ENCODE measurements at regions not wholly inside any gene's neighbourhood (a gene's known extent, or its start where the extent isn't known, plus 50 kb on each side); places are given as distances from the start of the nearest gene placed in this dataset.

DNA sequence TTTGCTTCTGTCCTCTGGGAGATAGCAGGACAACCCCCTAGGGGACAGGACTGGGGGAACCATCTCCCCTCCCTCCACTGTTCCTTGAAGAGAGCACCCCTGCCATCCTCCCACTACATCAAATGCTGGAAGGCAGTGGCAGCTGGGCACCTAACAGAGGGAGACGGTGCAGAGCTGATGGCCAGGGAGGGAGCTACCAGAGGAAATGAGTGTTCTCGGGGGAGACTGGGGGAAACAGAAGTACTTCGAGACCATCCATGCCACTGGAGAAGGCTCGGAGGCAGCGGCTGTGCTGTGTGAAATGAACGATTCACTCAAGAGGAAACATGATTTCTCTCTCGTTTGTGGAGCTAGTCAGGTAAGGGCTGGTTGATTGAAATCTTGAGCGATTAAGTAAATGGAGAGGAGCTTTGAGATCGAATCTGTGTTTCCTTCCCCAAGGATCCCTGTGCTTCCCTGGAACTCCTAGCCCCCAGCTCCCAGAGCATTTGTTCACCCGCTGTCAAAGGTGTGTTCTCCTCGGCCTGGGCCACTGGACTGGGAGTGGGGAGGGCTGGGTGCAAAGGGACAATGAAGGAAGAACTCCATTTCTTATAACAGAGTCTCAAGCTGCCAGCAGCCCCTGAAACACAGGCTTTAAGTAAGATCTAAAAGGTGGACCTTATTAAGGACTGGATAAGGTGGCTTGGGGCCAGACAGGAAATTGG is 261.3 kb upstream of the MOCS1 start:
- Histone ChIP-seq H3K9me3 (ENCODE audit: control insufficient read depth in 2 of 2, insufficient read depth in 1 of 2, low read length in 1 of 2) (no peaks in the 10 kb centered on the region), H3K4me3 (ENCODE audit: low read length in 2 of 2) (no peak overlapping the region), H3K27ac (ENCODE audit: low read depth in 1 of 2, low read length in 1 of 2) (no peak overlapping the region), H3K36me3 (ENCODE audit: control insufficient read depth in 2 of 2, insufficient read depth in 2 of 2, low read length in 1 of 2) (no peaks in the 10 kb centered on the region), H3K4me1 (ENCODE audit: control insufficient read depth in 2 of 2, insufficient read depth in 2 of 2, low read length in 2 of 2) (no peaks in the 10 kb centered on the region), H3K27me3 (ENCODE audit: control insufficient read depth in 2 of 2, insufficient read depth in 1 of 2, low read length in 1 of 2) (no peaks in the 10 kb centered on the region)
- WGBS, result 89% methylated on average over 11 of the region's 11 CpGs
- no peak for DNase-seq (ENCODE audit: low read depth in 6 of 9, low spot score in 9 of 9)

DNA sequence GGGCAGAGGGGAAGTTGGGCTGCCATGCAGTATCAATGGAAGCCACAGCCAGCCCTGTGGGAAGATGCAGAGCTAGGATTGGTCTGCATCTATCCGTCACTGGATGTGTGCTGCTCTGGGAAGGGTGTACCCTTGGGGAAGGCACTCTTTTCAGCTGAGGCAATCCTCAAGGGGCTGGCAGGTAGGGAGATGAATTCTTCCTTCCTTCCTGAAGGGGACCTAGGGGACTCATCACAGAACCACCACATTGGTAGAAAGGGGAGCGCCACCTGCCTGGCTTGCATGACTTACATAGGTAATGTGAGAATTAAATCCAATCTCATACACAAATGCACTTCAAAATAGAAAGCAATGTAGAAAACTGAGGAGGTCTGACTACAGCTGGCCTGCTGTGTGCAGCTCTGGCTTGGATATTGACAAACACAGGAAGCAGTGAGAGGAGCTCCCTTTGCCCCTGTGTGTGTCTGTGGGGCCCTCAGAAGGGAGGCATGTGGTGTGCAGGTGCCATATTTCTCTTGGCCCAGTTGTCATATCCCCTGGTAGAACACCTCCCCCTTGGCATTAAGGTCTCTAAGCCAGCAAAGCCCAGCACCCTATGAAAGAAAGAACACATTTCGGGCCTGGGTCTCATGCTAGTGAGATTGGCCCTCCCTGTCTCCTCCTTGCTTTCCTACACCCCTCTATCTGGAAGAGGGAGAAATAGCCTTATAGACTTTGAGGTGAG is 260.3 kb upstream of the MOCS1 start:
- Histone ChIP-seq H3K9me3 (ENCODE audit: control insufficient read depth in 2 of 2, insufficient read depth in 1 of 2, low read length in 1 of 2) (no peaks in the 10 kb centered on the region), H3K36me3 (ENCODE audit: control insufficient read depth in 2 of 2, insufficient read depth in 2 of 2, low read length in 1 of 2) (no peaks in the 10 kb centered on the region), H3K4me3 (ENCODE audit: low read length in 2 of 2) (no peak overlapping the region), H3K4me1 (ENCODE audit: control insufficient read depth in 2 of 2, insufficient read depth in 2 of 2, low read length in 2 of 2) (no peaks in the 10 kb centered on the region), H3K27ac (ENCODE audit: low read depth in 1 of 2, low read length in 1 of 2) (no peak overlapping the region), H3K27me3 (ENCODE audit: control insufficient read depth in 2 of 2, insufficient read depth in 1 of 2, low read length in 1 of 2) (no peaks in the 10 kb centered on the region)
- DNase-seq (ENCODE audit: low read depth in 6 of 9, low spot score in 9 of 9), result peak in 1 of 9 donors; percentile 2
- WGBS, result 93% methylated on average over 3 of the region's 3 CpGs

- no peak for DNase-seq (ENCODE audit: low read depth in 6 of 9, low spot score in 9 of 9)
- WGBS, result 89% methylated on average over 4 of the region's 4 CpGs
- Histone ChIP-seq H3K9me3 (ENCODE audit: control insufficient read depth in 2 of 2, insufficient read depth in 1 of 2, low read length in 1 of 2) (no peaks in the 10 kb centered on the region), H3K27ac (ENCODE audit: low read depth in 1 of 2, low read length in 1 of 2) (no peak overlapping the region), H3K4me3 (ENCODE audit: low read length in 2 of 2) (no peak overlapping the region), H3K36me3 (ENCODE audit: control insufficient read depth in 2 of 2, insufficient read depth in 2 of 2, low read length in 1 of 2) (no peaks in the 10 kb centered on the region), H3K27me3 (ENCODE audit: control insufficient read depth in 2 of 2, insufficient read depth in 1 of 2, low read length in 1 of 2) (no peaks in the 10 kb centered on the region), H3K4me1 (ENCODE audit: control insufficient read depth in 2 of 2, insufficient read depth in 2 of 2, low read length in 2 of 2) (no peaks in the 10 kb centered on the region)
Observed at GRCh38 chr6:40192516-40192915, 258.3 kb upstream of the MOCS1 start.

- no peak for DNase-seq (ENCODE audit: low read depth in 6 of 9, low spot score in 9 of 9)
- 71% methylated on average over 1 of the region's 1 CpG for WGBS
- peaks cover 2 to 5% of the 10 kb centered on the region in 2 donors for H3K9me3 ChIP-seq (ENCODE audit: control insufficient read depth in 2 of 2, insufficient read depth in 1 of 2, low read length in 1 of 2)
Observed at GRCh38 chr6:40188931-40189330, 254.7 kb upstream of the MOCS1 start.

GRCh38 chr6:40187535-40188144 is 253.4 kb upstream of the MOCS1 start:
- H3K27me3 ChIP-seq (ENCODE audit: control insufficient read depth in 2 of 2, insufficient read depth in 1 of 2, low read length in 1 of 2), result no peaks in the 10 kb centered on the region
- WGBS, result 73% methylated on average over 5 of the region's 5 CpGs
- H3K4me3 ChIP-seq (ENCODE audit: low read length in 2 of 2), result no peak overlapping the region
- H3K27ac ChIP-seq (ENCODE audit: low read depth in 1 of 2, low read length in 1 of 2), result no peak overlapping the region
- peaks cover 3 to 7% of the 10 kb centered on the region in 2 donors for H3K9me3 ChIP-seq (ENCODE audit: control insufficient read depth in 2 of 2, insufficient read depth in 1 of 2, low read length in 1 of 2)
- no peak for DNase-seq (ENCODE audit: low read depth in 6 of 9, low spot score in 9 of 9)
- H3K4me1 ChIP-seq (ENCODE audit: control insufficient read depth in 2 of 2, insufficient read depth in 2 of 2, low read length in 2 of 2), result no peaks in the 10 kb centered on the region
- H3K36me3 ChIP-seq (ENCODE audit: control insufficient read depth in 2 of 2, insufficient read depth in 2 of 2, low read length in 1 of 2), result no peaks in the 10 kb centered on the region

More at GRCh38 chr6:40188931-40189330, 254.7 kb upstream of the MOCS1 start:
- Histone ChIP-seq H3K36me3 (ENCODE audit: control insufficient read depth in 2 of 2, insufficient read depth in 2 of 2, low read length in 1 of 2) (no peaks in the 10 kb centered on the region), H3K4me3 (ENCODE audit: low read length in 2 of 2) (no peak overlapping the region), H3K27ac (ENCODE audit: low read depth in 1 of 2, low read length in 1 of 2) (no peak overlapping the region), H3K27me3 (ENCODE audit: control insufficient read depth in 2 of 2, insufficient read depth in 1 of 2, low read length in 1 of 2) (no peaks in the 10 kb centered on the region), H3K4me1 (ENCODE audit: control insufficient read depth in 2 of 2, insufficient read depth in 2 of 2, low read length in 2 of 2) (no peaks in the 10 kb centered on the region)

DNA sequence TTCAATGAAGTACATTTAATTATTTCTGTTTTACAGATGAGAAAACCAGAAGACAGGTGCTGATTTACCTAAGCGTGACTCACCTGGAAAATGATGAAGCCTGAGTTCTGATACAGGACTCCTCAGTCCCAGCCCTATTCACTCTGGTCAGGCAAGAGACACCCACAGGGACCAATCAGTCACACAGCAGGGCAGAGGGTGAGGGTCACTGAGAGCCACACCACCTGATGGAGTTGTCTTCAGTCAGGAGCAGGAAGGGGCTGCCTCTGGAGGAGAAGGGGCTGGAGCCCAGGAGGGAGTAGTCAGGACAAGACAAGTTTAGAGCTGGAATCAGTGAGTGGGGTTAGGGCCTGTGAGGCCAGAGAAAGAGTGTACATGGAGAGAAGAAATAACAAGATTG is 251.2 kb upstream of the MOCS1 start:
- Histone ChIP-seq H3K36me3 (ENCODE audit: control insufficient read depth in 2 of 2, insufficient read depth in 2 of 2, low read length in 1 of 2) (no peaks in the 10 kb centered on the region), H3K4me3 (ENCODE audit: low read length in 2 of 2) (no peak overlapping the region), H3K27ac (ENCODE audit: low read depth in 1 of 2, low read length in 1 of 2) (no peak overlapping the region), H3K4me1 (ENCODE audit: control insufficient read depth in 2 of 2, insufficient read depth in 2 of 2, low read length in 2 of 2) (no peaks in the 10 kb centered on the region), H3K9me3 (ENCODE audit: control insufficient read depth in 2 of 2, insufficient read depth in 1 of 2, low read length in 1 of 2) (peaks cover 3 to 7% of the 10 kb centered on the region in 2 donors), H3K27me3 (ENCODE audit: control insufficient read depth in 2 of 2, insufficient read depth in 1 of 2, low read length in 1 of 2) (no peaks in the 10 kb centered on the region)
- 96% methylated on average over 1 of the region's 1 CpG for WGBS
- DNase-seq (ENCODE audit: low read depth in 6 of 9, low spot score in 9 of 9), result no peak

DNA sequence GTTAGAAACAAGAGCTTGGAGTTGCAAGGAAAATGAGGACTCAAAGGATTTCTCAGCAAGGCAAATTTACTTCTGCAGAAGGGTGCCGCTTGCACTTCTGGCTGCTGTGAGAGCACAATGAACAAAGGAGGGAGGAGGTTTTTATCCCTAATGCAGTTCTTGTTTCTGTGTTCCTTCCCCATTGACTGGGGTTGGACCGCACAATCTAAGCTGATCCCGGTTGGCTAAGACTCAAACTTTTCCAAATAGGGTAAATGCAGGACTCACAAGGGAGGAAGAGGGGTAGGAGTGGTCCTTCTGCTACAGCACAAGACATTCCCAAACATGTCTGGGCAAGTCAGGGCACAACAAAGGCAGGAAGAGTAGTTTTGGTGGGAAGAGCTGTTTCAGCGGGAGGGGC is 249.6 kb upstream of the MOCS1 start:
- Histone ChIP-seq H3K4me1 (ENCODE audit: control insufficient read depth in 2 of 2, insufficient read depth in 2 of 2, low read length in 2 of 2) (no peaks in the 10 kb centered on the region), H3K9me3 (ENCODE audit: control insufficient read depth in 2 of 2, insufficient read depth in 1 of 2, low read length in 1 of 2) (peaks cover 3 to 7% of the 10 kb centered on the region in 2 donors), H3K4me3 (ENCODE audit: low read length in 2 of 2) (no peak overlapping the region), H3K27me3 (ENCODE audit: control insufficient read depth in 2 of 2, insufficient read depth in 1 of 2, low read length in 1 of 2) (no peaks in the 10 kb centered on the region), H3K36me3 (ENCODE audit: control insufficient read depth in 2 of 2, insufficient read depth in 2 of 2, low read length in 1 of 2) (no peaks in the 10 kb centered on the region), H3K27ac (ENCODE audit: low read depth in 1 of 2, low read length in 1 of 2) (no peak overlapping the region)
- WGBS, result 96% methylated on average over 4 of the region's 4 CpGs
- DNase-seq (ENCODE audit: low read depth in 6 of 9, low spot score in 9 of 9), result no peak

DNA sequence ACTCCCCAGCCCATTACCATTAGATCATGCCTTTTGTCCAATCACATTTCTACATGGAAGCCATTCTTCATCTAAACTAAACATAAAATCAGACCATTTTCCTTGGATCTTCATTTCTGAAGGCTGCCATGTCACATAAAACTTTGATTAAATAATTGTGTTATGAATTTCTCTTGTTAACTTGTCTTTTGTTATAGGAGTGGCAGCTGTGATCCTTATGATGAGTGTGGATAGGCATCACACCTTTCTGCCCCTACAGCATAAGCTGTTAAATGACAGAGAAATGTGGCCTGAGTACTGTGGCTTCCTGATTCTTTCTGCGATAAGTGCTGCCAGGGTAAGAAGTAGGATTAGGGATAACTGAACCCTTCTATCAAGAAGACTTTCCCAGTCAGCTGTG is 247.1 kb upstream of the MOCS1 start:
- no peak for DNase-seq (ENCODE audit: low read depth in 6 of 9, low spot score in 9 of 9)
- peaks cover 3 to 7% of the 10 kb centered on the region in 2 donors for H3K9me3 ChIP-seq (ENCODE audit: control insufficient read depth in 2 of 2, insufficient read depth in 1 of 2, low read length in 1 of 2)
- H3K4me1 ChIP-seq (ENCODE audit: control insufficient read depth in 2 of 2, insufficient read depth in 2 of 2, low read length in 2 of 2), result no peaks in the 10 kb centered on the region
- H3K36me3 ChIP-seq (ENCODE audit: control insufficient read depth in 2 of 2, insufficient read depth in 2 of 2, low read length in 1 of 2), result no peaks in the 10 kb centered on the region
- no peak overlapping the region for H3K27ac ChIP-seq (ENCODE audit: low read depth in 1 of 2, low read length in 1 of 2)
- WGBS, result 97% methylated on average over 1 of the region's 1 CpG
- H3K27me3 ChIP-seq (ENCODE audit: control insufficient read depth in 2 of 2, insufficient read depth in 1 of 2, low read length in 1 of 2), result no peaks in the 10 kb centered on the region
- H3K4me3 ChIP-seq (ENCODE audit: low read length in 2 of 2), result no peak overlapping the region

GRCh38 chr6:40180271-40180670 is 246.0 kb upstream of the MOCS1 start:
- H3K4me3 ChIP-seq (ENCODE audit: low read length in 2 of 2), result no peak overlapping the region
- no peaks in the 10 kb centered on the region for H3K4me1 ChIP-seq (ENCODE audit: control insufficient read depth in 2 of 2, insufficient read depth in 2 of 2, low read length in 2 of 2)
- no peaks in the 10 kb centered on the region for H3K36me3 ChIP-seq (ENCODE audit: control insufficient read depth in 2 of 2, insufficient read depth in 2 of 2, low read length in 1 of 2)
- no peak overlapping the region for H3K27ac ChIP-seq (ENCODE audit: low read depth in 1 of 2, low read length in 1 of 2)
- 94% methylated on average over 3 of the region's 3 CpGs for WGBS
- peaks cover 3 to 4% of the 10 kb centered on the region in 2 donors for H3K9me3 ChIP-seq (ENCODE audit: control insufficient read depth in 2 of 2, insufficient read depth in 1 of 2, low read length in 1 of 2)
- H3K27me3 ChIP-seq (ENCODE audit: control insufficient read depth in 2 of 2, insufficient read depth in 1 of 2, low read length in 1 of 2), result no peaks in the 10 kb centered on the region
- no peak for DNase-seq (ENCODE audit: low read depth in 6 of 9, low spot score in 9 of 9)
